C4-2B (cell line): ENCODE measurements at regions not wholly inside any gene's neighbourhood (a gene's known extent, or its start where the extent isn't known, plus 50 kb on each side); places are given as distances from the start of the nearest gene placed in this dataset.
"Not testable (repeated sequence)": the region's sequence is repeated elsewhere in the genome, so short reads cannot be mapped to it uniquely, and the experiment has no call there.

Experiments used
- H3K27ac ChIP-seq: fragments of 450-650 bp; 2 replicates; pipeline ENCODE4 v1.5.1; 2017
- ZFX ChIP-seq: fragments of 450-650 bp; IDR thresholded peaks from 2 replicates; pipeline ENCODE4 v1.6.1; 2017
- TF ChIP-seq, protein P1 (sequence below): fragments of 450-650 bp; conservative IDR thresholded peaks from 2 replicates; pipeline ENCODE4 v1.5.1; 2017; ENCODE audit warnings: mild to moderate bottlenecking

DNA sequence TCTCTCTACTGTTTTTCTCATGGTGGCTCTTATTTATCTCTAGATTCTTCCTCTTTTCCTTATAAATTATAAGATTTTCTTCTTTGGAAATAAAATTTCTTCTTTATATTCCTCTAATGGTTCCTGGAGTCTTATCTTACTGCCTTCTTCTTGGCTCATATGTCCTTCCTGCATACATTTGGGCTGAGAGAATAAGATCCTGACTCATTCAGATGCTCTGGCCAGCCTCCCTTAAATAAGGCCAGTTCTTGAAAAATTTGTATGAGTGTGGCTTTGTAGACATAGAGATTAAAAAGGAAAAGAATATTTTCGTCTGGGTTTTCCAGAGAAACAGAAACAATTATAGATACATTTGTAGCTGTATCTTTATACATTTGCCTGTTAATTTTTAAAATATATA is 411.3 kb downstream of the KIF20B start:
- TF ChIP-seq ZFX: no peak
- TF ChIP-seq, protein P1, sequence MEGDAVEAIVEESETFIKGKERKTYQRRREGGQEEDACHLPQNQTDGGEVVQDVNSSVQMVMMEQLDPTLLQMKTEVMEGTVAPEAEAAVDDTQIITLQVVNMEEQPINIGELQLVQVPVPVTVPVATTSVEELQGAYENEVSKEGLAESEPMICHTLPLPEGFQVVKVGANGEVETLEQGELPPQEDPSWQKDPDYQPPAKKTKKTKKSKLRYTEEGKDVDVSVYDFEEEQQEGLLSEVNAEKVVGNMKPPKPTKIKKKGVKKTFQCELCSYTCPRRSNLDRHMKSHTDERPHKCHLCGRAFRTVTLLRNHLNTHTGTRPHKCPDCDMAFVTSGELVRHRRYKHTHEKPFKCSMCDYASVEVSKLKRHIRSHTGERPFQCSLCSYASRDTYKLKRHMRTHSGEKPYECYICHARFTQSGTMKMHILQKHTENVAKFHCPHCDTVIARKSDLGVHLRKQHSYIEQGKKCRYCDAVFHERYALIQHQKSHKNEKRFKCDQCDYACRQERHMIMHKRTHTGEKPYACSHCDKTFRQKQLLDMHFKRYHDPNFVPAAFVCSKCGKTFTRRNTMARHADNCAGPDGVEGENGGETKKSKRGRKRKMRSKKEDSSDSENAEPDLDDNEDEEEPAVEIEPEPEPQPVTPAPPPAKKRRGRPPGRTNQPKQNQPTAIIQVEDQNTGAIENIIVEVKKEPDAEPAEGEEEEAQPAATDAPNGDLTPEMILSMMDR: no peak
- H3K27ac ChIP-seq: no peak overlapping the region

GRCh38 chr10:90118567-90118966 is 417.2 kb downstream of the KIF20B start:
- not testable (repeated sequence) for H3K27ac ChIP-seq

- H3K27ac ChIP-seq: not testable (repeated sequence)
Observed at GRCh38 chr10:90119631-90120280, 418.4 kb downstream of the KIF20B start.

- TF ChIP-seq, protein P1: no peak
- no peak for TF ChIP-seq ZFX
- H3K27ac ChIP-seq: no peak overlapping the region
Observed at GRCh38 chr10:90125456-90126255, 424.3 kb downstream of the KIF20B start.

GRCh38 chr10:90126256-90126595 is 424.8 kb downstream of the KIF20B start:
- TF ChIP-seq, protein P1: no peak
- no peak for TF ChIP-seq ZFX
- H3K27ac ChIP-seq: no peak overlapping the region

GRCh38 chr10:90130321-90131086 is 429.1 kb downstream of the KIF20B start:
- H3K27ac ChIP-seq: no peak overlapping the region
- no peak for TF ChIP-seq ZFX
- TF ChIP-seq, protein P1: no peak

GRCh38 chr10:90133606-90134005 is 432.2 kb downstream of the KIF20B start:
- no peak overlapping the region for H3K27ac ChIP-seq
- TF ChIP-seq, protein P1: no peak
- no peak for TF ChIP-seq ZFX

DNA sequence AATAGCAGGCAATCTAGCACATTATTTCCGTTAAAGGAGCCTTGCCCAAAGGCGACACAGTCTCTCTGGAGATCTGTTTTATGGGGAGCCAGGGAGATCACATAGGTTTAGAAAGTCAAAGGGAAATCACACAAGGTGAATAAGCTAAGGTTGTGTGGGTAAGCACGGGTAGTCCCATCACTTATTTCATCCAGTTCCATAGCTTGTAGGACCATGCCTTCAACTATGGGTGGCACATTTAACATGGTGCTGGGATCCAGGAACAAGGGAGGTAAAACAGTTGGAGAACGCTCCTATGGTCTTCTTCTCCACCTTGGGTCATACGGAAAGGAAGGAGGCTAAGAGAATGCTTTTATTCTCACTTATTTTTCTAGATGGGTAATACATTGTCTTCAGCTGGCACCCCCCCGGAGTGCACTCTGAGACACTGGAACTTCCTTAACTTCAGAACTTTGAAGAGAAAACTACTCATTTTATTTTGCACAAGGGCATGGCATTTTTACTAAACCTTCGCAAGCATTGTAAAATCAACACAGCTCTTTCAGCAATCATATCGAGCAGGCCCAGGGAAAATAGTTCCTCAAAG is 435.4 kb downstream of the KIF20B start:
- no peak overlapping the region for H3K27ac ChIP-seq
- TF ChIP-seq ZFX: no peak
- TF ChIP-seq, protein P1: no peak
